K562 (cell line): ENCODE measurements at regions not wholly inside any gene's neighbourhood (a gene's known extent, or its start where the extent isn't known, plus 50 kb on each side); places are given as distances from the start of the nearest gene placed in this dataset.

ENCODE experiments used
- BRF1 ChIP-seq: IDR thresholded peaks from 3 replicates; pipeline ENCODE4 v1.6.1; 2011; ENCODE audit warnings: borderline replicate concordance, mild to moderate bottlenecking; ENCODE audit not compliant: insufficient read length; ENCODE audit errors: extremely low read depth
- CBX8 ChIP-seq: fragments of 200-600 bp; sonication (generic); IDR thresholded peaks from 2 replicates; pipeline ENCODE4 v1.6.1; 2012; ENCODE audit warnings: borderline replicate concordance, mixed run types, low read depth, mild to moderate bottlenecking, moderate library complexity, mixed read lengths, low read length, control low read depth, inconsistent platforms; ENCODE audit not compliant: poor library complexity, severe bottlenecking; ENCODE audit errors: extremely low read depth
- CHD1 ChIP-seq: fragments of 200-600 bp; sonication (generic); IDR thresholded peaks from one replicate; pipeline ENCODE4 v1.6.1; 2012; ENCODE audit warnings: mild to moderate bottlenecking, moderate library complexity, low read length, inconsistent platforms
- CXXC5 ChIP-seq: fragments of 250-450 bp; sonication (Bioruptor Pico); IDR thresholded peaks from 2 replicates; pipeline ENCODE4 v1.8.0; 2022; ENCODE audit warnings: inconsistent platforms, mild to moderate bottlenecking, moderate library complexity
- DIDO1 ChIP-seq: fragments of 450-650 bp; IDR thresholded peaks from 2 replicates; pipeline ENCODE4 v1.6.1; 2016; ENCODE audit warnings: low read depth, missing biosample characterization, missing genetic modification characterization
- DMBX1 ChIP-seq: fragments of 250-450 bp; sonication (Bioruptor Pico); IDR thresholded peaks from 2 replicates; pipeline ENCODE4 v1.8.0; 2022; ENCODE audit warnings: inconsistent platforms, mild to moderate bottlenecking, moderate library complexity, borderline replicate concordance
- FOXJ2 ChIP-seq: fragments of 200-800 bp; sonication (Bioruptor generic); IDR thresholded peaks from 2 replicates; pipeline ENCODE4 v1.6.1; 2016; ENCODE audit warnings: missing genetic modification characterization, missing compliant biosample characterization
- GATAD2B ChIP-seq: fragments of 450-650 bp; IDR thresholded peaks from 2 replicates; pipeline ENCODE4 v1.6.1; 2017; ENCODE audit warnings: mild to moderate bottlenecking, borderline replicate concordance
- HDAC8 ChIP-seq: fragments of 450-650 bp; IDR thresholded peaks from 2 replicates; pipeline ENCODE4 v1.6.1; 2016; ENCODE audit warnings: mild to moderate bottlenecking, missing genetic modification characterization, moderate library complexity, missing compliant biosample characterization
- HNRNPK ChIP-seq: fragments of 200-400 bp; formaldehyde crosslinking; IDR thresholded peaks from one replicate; pipeline ENCODE4 v1.6.1; 2018; ENCODE audit warnings: mild to moderate bottlenecking, low read depth, low read length; ENCODE audit not compliant: poor library complexity, severe bottlenecking
- KDM4B ChIP-seq, 2 experiments: fragments of 450-650 bp in 1 of 2; sonication (generic) in 1 of 2; IDR thresholded peaks; 2 replicates each; pipeline ENCODE4 v1.6.1; 2016 to 2017; ENCODE audit warnings: borderline replicate concordance in 2 of 2, antibody characterized with exemption in 1 of 2, low read depth in 1 of 2, mild to moderate bottlenecking in 1 of 2
- MAFG ChIP-seq: fragments of 450-650 bp; conservative IDR thresholded peaks from 2 replicates; pipeline ENCODE4 v1.6.1; 2016; ENCODE audit warnings: missing genetic modification characterization, missing compliant biosample characterization
- MAFK ChIP-seq: IDR thresholded peaks from 2 replicates; pipeline ENCODE4 v1.6.1; 2011; ENCODE audit warnings: low read length, improper control_type of control experiment
- MAZ ChIP-seq, 2 experiments: fragments of 450-650 bp in 1 of 2; sonication (generic) in 1 of 2; formaldehyde crosslinking; IDR thresholded peaks in 1 of 2; conservative IDR thresholded peaks in 1 of 2; 2 replicates each; pipeline versions ENCODE4 v1.4.0 to v1.5.0; 2020; ENCODE audit warnings: mild to moderate bottlenecking in 1 of 2, missing genetic modification reagents in 1 of 2
- MCM7 ChIP-seq, 2 experiments: fragments of 450-650 bp; IDR thresholded peaks; 2 replicates each; pipeline ENCODE4 v1.6.1; 2016 to 2018
- NCOA1 ChIP-seq: fragments of 450-650 bp; IDR thresholded peaks from 2 replicates; pipeline ENCODE4 v1.6.1; 2016; ENCODE audit warnings: low read depth
- NFE2 ChIP-seq: IDR thresholded peaks from 2 replicates; pipeline ENCODE4 v1.6.1; 2014; ENCODE audit warnings: antibody characterized with exemption, low read depth
- NR3C1 ChIP-seq: sonication (generic); formaldehyde crosslinking; IDR thresholded peaks from 2 replicates; pipeline ENCODE4 v1.8.1; 2022; ENCODE audit warnings: missing genetic modification reagents
- PRMT5 ChIP-seq: sonication (generic); formaldehyde crosslinking; IDR thresholded peaks from 2 replicates; pipeline ENCODE4 v1.5.0; 2020; ENCODE audit warnings: missing genetic modification reagents
- SIN3A ChIP-seq, 2 experiments: fragments of 150-350 bp in 1 of 2; IDR thresholded peaks; 2 replicates each; pipeline ENCODE4 v1.6.1; 2011 to 2016; ENCODE audit warnings: borderline replicate concordance in 2 of 2, low read depth in 2 of 2, low read length in 2 of 2, mild to moderate bottlenecking in 2 of 2, moderate library complexity in 2 of 2; ENCODE audit not compliant: control insufficient read depth in 1 of 2
- SMAD3 ChIP-seq: fragments of 450-650 bp; formaldehyde crosslinking; conservative IDR thresholded peaks from 2 replicates; pipeline ENCODE4 v1.4.0; 2020; ENCODE audit warnings: mild to moderate bottlenecking
- SRSF3 ChIP-seq: fragments of 200-400 bp; formaldehyde crosslinking; IDR thresholded peaks from 2 replicates; pipeline ENCODE4 v1.6.1; 2016; ENCODE audit warnings: mild to moderate bottlenecking, low read length, moderate library complexity; ENCODE audit not compliant: insufficient read depth
- ZBTB7A ChIP-seq: IDR thresholded peaks from 2 replicates; pipeline ENCODE4 v1.6.1; 2011; ENCODE audit warnings: low read depth, mild to moderate bottlenecking, low read length, moderate library complexity, borderline replicate concordance; ENCODE audit not compliant: control insufficient read depth
- ZNF121 ChIP-seq: sonication (generic); formaldehyde crosslinking; conservative IDR thresholded peaks from 2 replicates; pipeline ENCODE4 v1.8.0; 2022; ENCODE audit warnings: missing genetic modification reagents
- TF ChIP-seq, protein P1 (sequence below): fragments of 450-650 bp; IDR thresholded peaks from 2 replicates; pipeline ENCODE4 v1.6.1; 2017; ENCODE audit warnings: antibody characterized with exemption, mild to moderate bottlenecking

DNA sequence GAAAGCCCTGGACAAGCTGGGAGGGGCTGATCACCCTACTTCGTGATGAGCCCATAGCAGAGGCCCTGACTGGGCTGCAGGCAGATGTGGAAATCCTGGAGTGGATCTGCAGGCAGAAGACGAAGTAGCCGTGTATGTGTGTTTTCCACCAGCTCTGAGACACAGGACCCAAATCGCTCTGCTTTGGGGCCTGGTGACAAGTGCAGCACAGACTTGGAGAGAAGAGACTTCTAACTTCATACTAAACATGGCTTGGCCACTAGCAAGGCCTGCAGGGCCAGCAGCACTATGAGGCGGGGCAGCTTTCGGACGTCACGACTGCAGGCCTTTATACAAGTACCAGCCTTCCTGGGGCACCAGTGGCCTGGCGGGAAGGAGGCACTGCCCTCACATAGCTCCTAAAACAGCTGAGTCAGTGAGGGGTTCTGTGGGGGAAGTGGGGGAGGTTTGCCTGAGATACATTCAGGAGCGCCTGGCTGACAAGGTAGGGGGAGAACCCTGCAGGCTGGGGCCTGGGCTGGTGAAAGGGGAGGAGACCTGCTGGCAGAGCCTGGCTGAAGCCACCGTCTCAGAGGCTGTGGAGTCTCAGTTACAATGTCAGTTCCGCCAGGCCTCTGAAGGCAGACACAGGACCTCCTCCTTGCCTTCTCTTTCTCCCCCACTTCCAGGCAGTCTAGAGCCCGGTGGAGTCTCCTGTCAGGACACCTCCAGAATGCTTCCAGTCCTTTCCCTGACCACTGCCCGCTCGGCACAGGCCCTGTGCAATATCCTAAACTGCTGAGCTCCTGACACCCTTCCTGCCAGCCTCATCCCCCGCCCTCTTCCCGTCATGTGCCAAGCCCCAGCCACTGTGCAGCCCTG lies 73.4 kb downstream of the WSB1 start (continued):
- TF ChIP-seq CXXC5 (CRISPR knock-in tag) (no peak), SRSF3 (no peak), CHD1 (no peak), MAFK (0 out of 2 replicates have a peak, but pooled peaks have one; percentile 16), ZBTB7A (peak; percentile 54; the same call in 1 of the 2 replicates), SMAD3 (CRISPR knock-in tag) (no peak), KDM4B (IDR thresholded peaks at IDR 0.05; ENCODE audit: borderline replicate concordance in 2 of 2, low read depth in 1 of 2) (no peak), MAZ (CRISPR knock-in tag; conservative IDR thresholded peaks at IDR 0.05 in 1 of 2, IDR thresholded peaks at IDR 0.05 in 1 of 2) (no peak), HNRNPK (no peak), HDAC8 (tag) (no peak), DIDO1 (tag) (no peak), BRF1 (no peak), PRMT5 (CRISPR knock-in tag) (no peak), SIN3A (IDR thresholded peaks at IDR 0.05; ENCODE audit: borderline replicate concordance in 2 of 2, control insufficient read depth in 1 of 2, low read depth in 2 of 2, low read length in 2 of 2) (no peak), FOXJ2 (tag) (no peak), NR3C1 (CRISPR knock-in tag) (no peak), DMBX1 (CRISPR knock-in tag) (0 out of 2 replicates have a peak, but pooled peaks have one; percentile 11), NFE2 (peak; percentile 58; the same call in 1 of the 2 replicates), GATAD2B (no peak), MAFG (tag) (0 out of 2 replicates have a peak, but pooled peaks have one; percentile 7), MCM7 (IDR thresholded peaks at IDR 0.05) (no peak), NCOA1 (no peak), ZNF121 (no peak), CBX8 (no peak)
- TF ChIP-seq, protein P1, sequence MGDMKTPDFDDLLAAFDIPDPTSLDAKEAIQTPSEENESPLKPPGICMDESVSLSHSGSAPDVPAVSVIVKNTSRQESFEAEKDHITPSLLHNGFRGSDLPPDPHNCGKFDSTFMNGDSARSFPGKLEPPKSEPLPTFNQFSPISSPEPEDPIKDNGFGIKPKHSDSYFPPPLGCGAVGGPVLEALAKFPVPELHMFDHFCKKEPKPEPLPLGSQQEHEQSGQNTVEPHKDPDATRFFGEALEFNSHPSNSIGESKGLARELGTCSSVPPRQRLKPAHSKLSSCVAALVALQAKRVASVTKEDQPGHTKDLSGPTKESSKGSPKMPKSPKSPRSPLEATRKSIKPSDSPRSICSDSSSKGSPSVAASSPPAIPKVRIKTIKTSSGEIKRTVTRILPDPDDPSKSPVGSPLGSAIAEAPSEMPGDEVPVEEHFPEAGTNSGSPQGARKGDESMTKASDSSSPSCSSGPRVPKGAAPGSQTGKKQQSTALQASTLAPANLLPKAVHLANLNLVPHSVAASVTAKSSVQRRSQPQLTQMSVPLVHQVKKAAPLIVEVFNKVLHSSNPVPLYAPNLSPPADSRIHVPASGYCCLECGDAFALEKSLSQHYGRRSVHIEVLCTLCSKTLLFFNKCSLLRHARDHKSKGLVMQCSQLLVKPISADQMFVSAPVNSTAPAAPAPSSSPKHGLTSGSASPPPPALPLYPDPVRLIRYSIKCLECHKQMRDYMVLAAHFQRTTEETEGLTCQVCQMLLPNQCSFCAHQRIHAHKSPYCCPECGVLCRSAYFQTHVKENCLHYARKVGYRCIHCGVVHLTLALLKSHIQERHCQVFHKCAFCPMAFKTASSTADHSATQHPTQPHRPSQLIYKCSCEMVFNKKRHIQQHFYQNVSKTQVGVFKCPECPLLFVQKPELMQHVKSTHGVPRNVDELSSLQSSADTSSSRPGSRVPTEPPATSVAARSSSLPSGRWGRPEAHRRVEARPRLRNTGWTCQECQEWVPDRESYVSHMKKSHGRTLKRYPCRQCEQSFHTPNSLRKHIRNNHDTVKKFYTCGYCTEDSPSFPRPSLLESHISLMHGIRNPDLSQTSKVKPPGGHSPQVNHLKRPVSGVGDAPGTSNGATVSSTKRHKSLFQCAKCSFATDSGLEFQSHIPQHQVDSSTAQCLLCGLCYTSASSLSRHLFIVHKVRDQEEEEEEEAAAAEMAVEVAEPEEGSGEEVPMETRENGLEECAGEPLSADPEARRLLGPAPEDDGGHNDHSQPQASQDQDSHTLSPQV = 0 out of 2 replicates have a peak, but pooled peaks have one; percentile 53
